Keratinocyte (primary cell): ENCODE measurements at regions not wholly inside any gene's neighbourhood (a gene's known extent, or its start where the extent isn't known, plus 50 kb on each side); places are given as distances from the start of the nearest gene placed in this dataset.

ENCODE experiments used
- DNase-seq: peaks from one replicate; pipeline ENCODE4 v3.0.0-alpha.2; 2011; ENCODE audit warnings: low read depth, missing footprints, low spot score
- FAIRE-seq: peaks from 2 replicates; lab custom pipeline; 2011; peaks lifted over from hg19 to GRCh38; lab: Jason Lieb, UNC
- H2AFZ ChIP-seq: 2 replicates; pipeline ENCODE4 v1.6.0; 2012; ENCODE audit warnings: low read length, control low read depth, inconsistent platforms; ENCODE audit not compliant: control insufficient read depth
- H3K27ac ChIP-seq: 2 replicates; pipeline ENCODE4 v1.5.1; 2011; ENCODE audit warnings: low read length; ENCODE audit not compliant: control insufficient read depth, insufficient read depth
- H3K27me3 ChIP-seq: 3 replicates; pipeline ENCODE4 v1.6.0; 2011; ENCODE audit warnings: low read length; ENCODE audit not compliant: control insufficient read depth, insufficient read depth; ENCODE audit errors: extremely low read depth
- H3K36me3 ChIP-seq, 2 experiments: 2 replicates in 1 of 2; 3 replicates in 1 of 2; pipeline ENCODE4 v1.5.1; 2011; ENCODE audit warnings: low read length in 2 of 2, mild to moderate bottlenecking in 1 of 2; ENCODE audit not compliant: control insufficient read depth in 2 of 2, insufficient read depth in 2 of 2; ENCODE audit errors: extremely low read depth in 1 of 2
- H3K4me1 ChIP-seq: 3 replicates; pipeline ENCODE4 v1.5.1; 2011; ENCODE audit warnings: low read length; ENCODE audit not compliant: control insufficient read depth, insufficient read depth; ENCODE audit errors: extremely low read depth
- H3K4me2 ChIP-seq: 3 replicates; pipeline ENCODE4 v1.6.0; 2011; ENCODE audit warnings: low read depth, low read length; ENCODE audit not compliant: control insufficient read depth, insufficient read depth; ENCODE audit errors: extremely low read depth
- H3K4me3 ChIP-seq, 3 experiments: fragments of 200-600 bp in 1 of 3; sonication (generic) in 1 of 3; 2 replicates in 2 of 3; 3 replicates in 1 of 3; pipeline ENCODE4 v1.5.1; 2011 to 2016; ENCODE audit warnings: low read length in 3 of 3, mild to moderate bottlenecking in 3 of 3, control low read depth in 2 of 3, inconsistent platforms in 1 of 3, low read depth in 1 of 3, mixed read lengths in 1 of 3, mixed run types in 1 of 3, moderate library complexity in 1 of 3; ENCODE audit not compliant: control insufficient read depth in 2 of 3, insufficient read depth in 2 of 3; ENCODE audit errors: extremely low read depth in 1 of 3
- H3K79me2 ChIP-seq: 2 replicates; pipeline ENCODE4 v1.6.0; 2012; ENCODE audit warnings: low read length; ENCODE audit not compliant: control insufficient read depth, insufficient read depth
- H3K9ac ChIP-seq: 3 replicates; pipeline ENCODE4 v1.6.0; 2011; ENCODE audit warnings: low read length; ENCODE audit not compliant: control insufficient read depth, insufficient read depth; ENCODE audit errors: extremely low read depth
- H3K9me1 ChIP-seq: 3 replicates; pipeline ENCODE4 v1.6.0; 2011; ENCODE audit warnings: low read length; ENCODE audit not compliant: control insufficient read depth, insufficient read depth; ENCODE audit errors: extremely low read depth
- H3K9me3 ChIP-seq: 2 replicates; pipeline ENCODE4 v1.5.1; 2012; ENCODE audit warnings: low read depth, low read length; ENCODE audit not compliant: control insufficient read depth
- H4K20me1 ChIP-seq: 3 replicates; pipeline ENCODE4 v1.6.0; 2011; ENCODE audit warnings: low read length; ENCODE audit not compliant: control insufficient read depth, insufficient read depth; ENCODE audit errors: extremely low read depth
- CTCF ChIP-seq, 3 experiments: IDR thresholded peaks in 1 of 3; conservative IDR thresholded peaks in 1 of 3; optimal IDR thresholded peaks in 1 of 3; 2 replicates in 2 of 3; 3 replicates in 1 of 3; pipeline versions ENCODE3 to v1.5.1; 2011; ENCODE audit warnings: low read length in 3 of 3, mild to moderate bottlenecking in 3 of 3, moderate library complexity in 2 of 3, control low read depth in 1 of 3, inconsistent platforms in 1 of 3; ENCODE audit not compliant: insufficient read depth in 2 of 3; ENCODE audit errors: extremely low read depth in 1 of 3
- EZH2 ChIP-seq: IDR thresholded peaks from one replicate; pipeline ENCODE4 v1.6.1; 2012; ENCODE audit warnings: inconsistent platforms, mild to moderate bottlenecking, low read length, moderate library complexity
- dilution Hi-C: fragments of 300-500 bp; cut with MboI; formaldehyde crosslinking; loops from one replicate; pipeline ENCODE4 v1.7.0; 2020; ENCODE audit warnings: low sequenced_read_pairs; ENCODE audit not compliant: extremely low pct_ligation_motif_present

DNA sequence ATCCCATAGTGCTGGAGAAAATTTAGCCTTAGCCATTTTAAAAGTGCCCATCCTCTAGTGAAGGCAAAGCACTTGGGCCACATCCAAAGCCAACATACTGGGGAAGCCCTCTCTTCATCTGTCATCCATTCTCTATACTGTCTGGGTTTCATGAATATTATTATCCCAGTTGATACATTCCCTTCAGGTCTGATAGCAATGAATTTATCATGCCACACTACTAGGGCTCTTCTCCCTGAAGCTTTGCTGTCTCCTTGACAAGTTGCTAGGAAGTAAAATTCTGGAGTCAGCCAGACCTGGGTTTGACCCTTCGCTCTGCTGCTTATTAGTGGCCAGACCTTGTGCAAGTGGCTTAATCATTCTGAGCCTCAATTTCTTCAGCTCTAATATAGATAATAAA is 1041.4 kb upstream of the ADGRL2 start:
- FAIRE-seq (no peak), DNase-seq (no peak)
- Histone ChIP-seq H3K27ac (no peak overlapping the region), H3K4me3 (no peak overlapping the region), H3K27me3 (no peaks in the 10 kb centered on the region), H3K36me3 (no peaks in the 10 kb centered on the region), H2AFZ (no peak overlapping the region), H3K9me3 (no peaks in the 10 kb centered on the region), H3K9ac (no peak overlapping the region), H3K4me1 (no peaks in the 10 kb centered on the region), H3K79me2 (no peaks in the 10 kb centered on the region), H4K20me1 (no peaks in the 10 kb centered on the region), H3K4me2 (no peak overlapping the region), H3K9me1 (no peaks in the 10 kb centered on the region)
- dilution Hi-C loops, result no loop called here
- TF ChIP-seq EZH2 (no peak), CTCF (optimal IDR thresholded peaks at IDR 0.05 in 1 of 3, IDR thresholded peaks at IDR 0.05 in 1 of 3, conservative IDR thresholded peaks at IDR 0.05 in 1 of 3; ENCODE audit: extremely low read depth in 1 of 3, insufficient read depth in 2 of 3, low read length in 3 of 3) (no peak)

GRCh38 chr1:80755944-80756343 is 1044.8 kb upstream of the ADGRL2 start:
- no peaks in the 10 kb centered on the region for H3K36me3 ChIP-seq
- no peak overlapping the region for H3K9ac ChIP-seq
- no peak overlapping the region for H3K27ac ChIP-seq
- TF ChIP-seq EZH2, result no peak
- TF ChIP-seq CTCF (optimal IDR thresholded peaks at IDR 0.05 in 1 of 3, IDR thresholded peaks at IDR 0.05 in 1 of 3, conservative IDR thresholded peaks at IDR 0.05 in 1 of 3; ENCODE audit: extremely low read depth in 1 of 3, insufficient read depth in 2 of 3, low read length in 3 of 3), result no peak
- no peaks in the 10 kb centered on the region for H3K4me1 ChIP-seq
- H3K9me1 ChIP-seq, result no peaks in the 10 kb centered on the region
- H3K4me2 ChIP-seq, result no peak overlapping the region
- no peaks in the 10 kb centered on the region for H3K79me2 ChIP-seq
- no peaks in the 10 kb centered on the region for H4K20me1 ChIP-seq
- dilution Hi-C loops, result no loop called here
- FAIRE-seq, result no peak
- no peaks in the 10 kb centered on the region for H3K27me3 ChIP-seq
- no peaks in the 10 kb centered on the region for H3K9me3 ChIP-seq
- H2AFZ ChIP-seq, result no peak overlapping the region
- H3K4me3 ChIP-seq, result no peak overlapping the region
- DNase-seq, result no peak
